GM12878 (cell line): ENCODE measurements at regions not wholly inside any gene's neighbourhood (a gene's known extent, or its start where the extent isn't known, plus 50 kb on each side); places are given as distances from the start of the nearest gene placed in this dataset.

Source experiments
- ATAC-seq: fragments of 200-7000 bp; cut with Tn5 transposase; 3 replicates; pipeline ENCODE4 v1.9.1; 2020; ENCODE audit warnings: mild to moderate bottlenecking, moderate library complexity
- BruUV-seq: library from RNA; stranded (reverse); fragments of 400-500 nt; replicated peaks from 2 replicates; lab custom pipeline; 2021; lab: Mats Ljungman, UMichigan
- CTCF ChIA-PET: fragments of 300-600 bp; sonication (Branson Sonifier 250); formaldehyde crosslinking; extraction: SDS; loops from one replicate; lab custom pipeline; 2021; ENCODE audit warnings: inconsistent platforms; lab: Yijun Ruan, JAX
- POLR2A ChIA-PET: fragments of 350-600 bp; formaldehyde crosslinking; extraction: SDS; loops from one replicate; lab custom pipeline; 2021; ENCODE audit warnings: inconsistent platforms; lab: Charles Lee
- RAD21 ChIA-PET: fragments of 300-600 bp; sonication (Branson Sonifier 250); formaldehyde crosslinking; loops from one replicate; lab custom pipeline; 2023; ENCODE audit warnings: antibody characterized with exemption; ENCODE audit not compliant: unreplicated experiment; lab: Charles Lee
- SMC1A ChIA-PET: fragments of 300-600 bp; sonication (Branson Sonifier 250); formaldehyde crosslinking; loops from one replicate; lab custom pipeline; 2023; ENCODE audit not compliant: unreplicated experiment, uncharacterized antibody; lab: Charles Lee
- DNase-seq: peaks from one replicate; pipeline ENCODE4 v3.0.0-alpha.2; 2011; ENCODE audit warnings: low read depth, low spot score
- FAIRE-seq: peaks from 3 replicates; lab custom pipeline; 2011; peaks lifted over from hg19 to GRCh38; lab: Jason Lieb, UNC
- H2AFZ ChIP-seq: 2 replicates; pipeline ENCODE4 v1.6.0; 2011; ENCODE audit warnings: low read depth, low read length, control low read depth; ENCODE audit not compliant: control insufficient read depth
- H3K27ac ChIP-seq: 2 replicates; pipeline ENCODE4 v1.5.1; 2011; ENCODE audit warnings: control low read depth; ENCODE audit not compliant: control insufficient read depth, insufficient read depth
- H3K27me3 ChIP-seq, 2 experiments: replicated peaks in 1 of 2; 2 replicates each; pipeline versions ENCODE4 v1.6.0 to v1.6.1; 2011; ENCODE audit warnings: low read length in 1 of 2; ENCODE audit not compliant: control insufficient read depth in 2 of 2, insufficient read depth in 2 of 2
- H3K36me3 ChIP-seq, 2 experiments: 2 replicates each; pipeline ENCODE4 v1.5.1; 2011; ENCODE audit warnings: low read length in 1 of 2; ENCODE audit not compliant: control insufficient read depth in 2 of 2, insufficient read depth in 2 of 2
- H3K4me1 ChIP-seq: 2 replicates; pipeline ENCODE4 v1.6.1; 2011; ENCODE audit warnings: mild to moderate bottlenecking, low read length, moderate library complexity, mixed read lengths; ENCODE audit not compliant: control insufficient read depth, insufficient read depth
- H3K4me2 ChIP-seq: 2 replicates; pipeline ENCODE4 v1.6.0; 2011; ENCODE audit warnings: control low read depth; ENCODE audit not compliant: control insufficient read depth, insufficient read depth
- H3K4me3 ChIP-seq: fragments of 200-600 bp; sonication (generic); 2 replicates; pipeline ENCODE4 v1.5.1; 2016
- H3K79me2 ChIP-seq: 2 replicates; pipeline ENCODE4 v1.6.0; 2011; ENCODE audit warnings: low read length; ENCODE audit not compliant: control insufficient read depth, insufficient read depth
- H3K9ac ChIP-seq: 2 replicates; pipeline ENCODE4 v1.8.0; 2011; ENCODE audit warnings: low read length, control low read depth, mixed read lengths; ENCODE audit not compliant: control insufficient read depth, insufficient read depth
- H3K9me3 ChIP-seq: replicated peaks from 3 replicates; pipeline ENCODE4 v1.5.1; 2011; ENCODE audit warnings: mild to moderate bottlenecking, low read length; ENCODE audit not compliant: control insufficient read depth, insufficient read depth
- H4K20me1 ChIP-seq: 2 replicates; pipeline ENCODE4 v1.6.0; 2011; ENCODE audit not compliant: control insufficient read depth, insufficient read depth
- BMI1 ChIP-seq: fragments of 450-650 bp; IDR thresholded peaks from 2 replicates; pipeline ENCODE4 v1.6.1; 2016; ENCODE audit warnings: mild to moderate bottlenecking, moderate library complexity, borderline replicate concordance
- WGBS: methylation state at CpG from one replicate; pipeline ENCODE4 v1.1.6; 2016; ENCODE audit warnings: low lambda C conversion rate; ENCODE audit not compliant: insufficient replicate concordance, insufficient coverage; ENCODE audit errors: missing lambda C conversion rate; 5-methylcytosine and 5-hydroxymethylcytosine counted together
- in situ Hi-C: fragments of 300-500 bp; cut with MboI; formaldehyde crosslinking; loops from 9 replicates; pipeline ENCODE4 v1.14.3; 2018; ENCODE audit warnings: mixed read lengths
- intact Hi-C: fragments of 100-400 bp; cut with micrococcal nuclease; formaldehyde crosslinking; loops from one replicate; pipeline ENCODE4 v1.14.2; 2022; ENCODE audit not compliant: unreplicated experiment
- TF ChIP-seq, protein P1 (sequence below): fragments of 450-650 bp; IDR thresholded peaks from 2 replicates; pipeline ENCODE4 v1.6.1; 2017; ENCODE audit warnings: mild to moderate bottlenecking, moderate library complexity
- TF ChIP-seq, protein P2 (sequence below): fragments of 450-650 bp; IDR thresholded peaks from 2 replicates; pipeline ENCODE4 v1.6.1; 2014; ENCODE audit warnings: mild to moderate bottlenecking

DNA sequence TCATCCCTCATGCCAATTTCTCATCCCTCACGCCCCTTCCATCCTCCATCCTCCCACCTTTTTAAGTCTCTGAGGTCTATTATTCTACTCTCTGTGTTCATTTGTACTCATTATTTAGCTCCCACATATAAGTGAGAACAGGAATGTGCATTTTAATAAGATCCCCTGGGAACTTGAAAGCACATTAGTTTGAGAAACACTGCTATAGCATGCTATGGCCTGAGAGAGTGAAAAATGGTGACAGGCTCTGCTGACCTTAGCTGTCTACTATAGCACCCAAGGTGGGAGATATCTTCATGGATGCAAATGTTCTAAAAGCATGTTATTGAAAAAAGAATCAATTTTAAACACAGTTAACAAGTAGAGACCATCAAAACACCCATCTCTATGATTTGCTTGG, 712.0 kb downstream of the TFAP2A start:
- Histone ChIP-seq H3K36me3 (no peaks in the 10 kb centered on the region), H3K27ac (no peak overlapping the region), H2AFZ (no peak overlapping the region), H3K4me2 (no peak overlapping the region), H4K20me1 (no peaks in the 10 kb centered on the region), H3K27me3 (no peaks in the 10 kb centered on the region), H3K4me1 (no peaks in the 10 kb centered on the region)
- ChIA-PET POLR2A (no interaction called here), RAD21 (no interaction called here), SMC1A (no interaction called here), CTCF (no interaction called here)
- 0% methylated on average over 1 of the region's 1 CpG for WGBS
- no peak for ATAC-seq
- in situ Hi-C loops, result no loop called here
- TF ChIP-seq, protein P1, sequence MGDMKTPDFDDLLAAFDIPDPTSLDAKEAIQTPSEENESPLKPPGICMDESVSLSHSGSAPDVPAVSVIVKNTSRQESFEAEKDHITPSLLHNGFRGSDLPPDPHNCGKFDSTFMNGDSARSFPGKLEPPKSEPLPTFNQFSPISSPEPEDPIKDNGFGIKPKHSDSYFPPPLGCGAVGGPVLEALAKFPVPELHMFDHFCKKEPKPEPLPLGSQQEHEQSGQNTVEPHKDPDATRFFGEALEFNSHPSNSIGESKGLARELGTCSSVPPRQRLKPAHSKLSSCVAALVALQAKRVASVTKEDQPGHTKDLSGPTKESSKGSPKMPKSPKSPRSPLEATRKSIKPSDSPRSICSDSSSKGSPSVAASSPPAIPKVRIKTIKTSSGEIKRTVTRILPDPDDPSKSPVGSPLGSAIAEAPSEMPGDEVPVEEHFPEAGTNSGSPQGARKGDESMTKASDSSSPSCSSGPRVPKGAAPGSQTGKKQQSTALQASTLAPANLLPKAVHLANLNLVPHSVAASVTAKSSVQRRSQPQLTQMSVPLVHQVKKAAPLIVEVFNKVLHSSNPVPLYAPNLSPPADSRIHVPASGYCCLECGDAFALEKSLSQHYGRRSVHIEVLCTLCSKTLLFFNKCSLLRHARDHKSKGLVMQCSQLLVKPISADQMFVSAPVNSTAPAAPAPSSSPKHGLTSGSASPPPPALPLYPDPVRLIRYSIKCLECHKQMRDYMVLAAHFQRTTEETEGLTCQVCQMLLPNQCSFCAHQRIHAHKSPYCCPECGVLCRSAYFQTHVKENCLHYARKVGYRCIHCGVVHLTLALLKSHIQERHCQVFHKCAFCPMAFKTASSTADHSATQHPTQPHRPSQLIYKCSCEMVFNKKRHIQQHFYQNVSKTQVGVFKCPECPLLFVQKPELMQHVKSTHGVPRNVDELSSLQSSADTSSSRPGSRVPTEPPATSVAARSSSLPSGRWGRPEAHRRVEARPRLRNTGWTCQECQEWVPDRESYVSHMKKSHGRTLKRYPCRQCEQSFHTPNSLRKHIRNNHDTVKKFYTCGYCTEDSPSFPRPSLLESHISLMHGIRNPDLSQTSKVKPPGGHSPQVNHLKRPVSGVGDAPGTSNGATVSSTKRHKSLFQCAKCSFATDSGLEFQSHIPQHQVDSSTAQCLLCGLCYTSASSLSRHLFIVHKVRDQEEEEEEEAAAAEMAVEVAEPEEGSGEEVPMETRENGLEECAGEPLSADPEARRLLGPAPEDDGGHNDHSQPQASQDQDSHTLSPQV, result no peak
- TF ChIP-seq, all 136 proteins: peak for 0
- BruUV-seq, result no TSS peak
- no peak for FAIRE-seq
- Histone ChIP-seq H3K4me3 (no peak overlapping the region), H3K79me2 (no peaks in the 10 kb centered on the region), H3K9ac (no peak overlapping the region), H3K9me3 (no peaks in the 10 kb centered on the region)
- no peak for DNase-seq
- intact Hi-C loops, result no loop called here

DNA sequence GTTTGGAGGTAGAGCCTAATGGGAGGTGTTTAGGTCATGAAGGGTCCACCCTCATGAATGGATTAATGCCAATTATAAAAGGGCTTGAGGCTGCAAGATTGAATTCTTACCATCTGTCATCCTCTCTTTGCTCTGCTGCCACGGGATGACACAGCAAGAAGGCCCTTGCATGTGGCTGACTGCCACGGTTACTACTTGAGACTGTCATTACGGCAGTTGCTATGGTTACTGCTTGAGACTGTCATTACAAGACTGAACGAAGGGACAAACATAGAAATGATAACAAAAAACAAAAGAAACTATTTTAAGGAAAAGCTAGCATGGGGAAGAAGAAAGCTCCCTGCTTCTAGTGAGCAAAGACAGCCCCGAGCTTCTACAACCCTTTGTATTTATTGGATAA, 715.0 kb downstream of the TFAP2A start:
- DNase-seq (no peak), FAIRE-seq (no peak), ATAC-seq (no peak)
- 2% methylated on average over 5 of the region's 5 CpGs for whole genome bisulfite sequencing
- SMC1A ChIA-PET, result interaction anchor here (1.2 kb wide), 1 partner anchor 11 kb away, joined by 3 read pairs; no protein-coding TSS in a partner anchor
- in situ Hi-C loops, result no loop called here
- CTCF ChIA-PET, result interaction anchor here (0.9 kb wide), 1 partner anchor 65 kb away, joined by 4 read pairs; no protein-coding TSS in a partner anchor
- POLR2A ChIA-PET, result no interaction called here
- no peaks in the 10 kb centered on the region for H3K9me3 ChIP-seq
- H2AFZ ChIP-seq, result no peak overlapping the region
- H3K4me2 ChIP-seq, result no peak overlapping the region
- no peaks in the 10 kb centered on the region for H3K27me3 ChIP-seq
- no TSS peak for BruUV-seq
- no peak overlapping the region for H3K27ac ChIP-seq
- H3K4me3 ChIP-seq, result no peak overlapping the region
- intact Hi-C loops, result no loop called here
- H3K79me2 ChIP-seq, result no peaks in the 10 kb centered on the region
- RAD21 ChIA-PET, result no interaction called here
- no peaks in the 10 kb centered on the region for H3K4me1 ChIP-seq
- H3K36me3 ChIP-seq, result no peaks in the 10 kb centered on the region
- H4K20me1 ChIP-seq, result no peaks in the 10 kb centered on the region
- H3K9ac ChIP-seq, result no peak overlapping the region
- TF ChIP-seq, protein P2, sequence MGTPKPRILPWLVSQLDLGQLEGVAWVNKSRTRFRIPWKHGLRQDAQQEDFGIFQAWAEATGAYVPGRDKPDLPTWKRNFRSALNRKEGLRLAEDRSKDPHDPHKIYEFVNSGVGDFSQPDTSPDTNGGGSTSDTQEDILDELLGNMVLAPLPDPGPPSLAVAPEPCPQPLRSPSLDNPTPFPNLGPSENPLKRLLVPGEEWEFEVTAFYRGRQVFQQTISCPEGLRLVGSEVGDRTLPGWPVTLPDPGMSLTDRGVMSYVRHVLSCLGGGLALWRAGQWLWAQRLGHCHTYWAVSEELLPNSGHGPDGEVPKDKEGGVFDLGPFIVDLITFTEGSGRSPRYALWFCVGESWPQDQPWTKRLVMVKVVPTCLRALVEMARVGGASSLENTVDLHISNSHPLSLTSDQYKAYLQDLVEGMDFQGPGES, result no peak
- TF ChIP-seq BMI1, result peak; percentile 82
